ENCODE measurements at regions not wholly inside any gene's neighbourhood (a gene's known extent, or its start where the extent isn't known, plus 50 kb on each side); places are given as distances from the start of the nearest gene placed in this dataset.

DNA sequence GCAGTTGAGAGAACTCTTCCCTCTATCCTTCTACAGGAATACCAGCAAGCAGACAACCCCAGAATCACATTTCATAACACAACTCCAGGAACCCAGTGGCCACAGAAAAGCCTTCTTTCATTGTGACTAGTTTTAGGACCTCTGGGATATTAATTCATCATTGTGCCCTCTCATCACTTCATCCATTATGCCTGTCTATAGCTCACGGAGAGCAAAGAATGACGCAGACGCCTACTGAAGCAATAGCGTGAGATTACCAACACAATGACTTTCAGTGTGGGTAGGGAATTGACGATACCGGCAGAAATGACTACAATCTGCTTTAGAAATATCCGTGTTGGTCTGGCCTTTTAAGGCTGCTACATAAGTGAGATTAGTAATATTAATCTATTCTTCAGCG is 158.1 kb upstream of the FOXG1 start:
- TF ChIP-seq, protein P1, sequence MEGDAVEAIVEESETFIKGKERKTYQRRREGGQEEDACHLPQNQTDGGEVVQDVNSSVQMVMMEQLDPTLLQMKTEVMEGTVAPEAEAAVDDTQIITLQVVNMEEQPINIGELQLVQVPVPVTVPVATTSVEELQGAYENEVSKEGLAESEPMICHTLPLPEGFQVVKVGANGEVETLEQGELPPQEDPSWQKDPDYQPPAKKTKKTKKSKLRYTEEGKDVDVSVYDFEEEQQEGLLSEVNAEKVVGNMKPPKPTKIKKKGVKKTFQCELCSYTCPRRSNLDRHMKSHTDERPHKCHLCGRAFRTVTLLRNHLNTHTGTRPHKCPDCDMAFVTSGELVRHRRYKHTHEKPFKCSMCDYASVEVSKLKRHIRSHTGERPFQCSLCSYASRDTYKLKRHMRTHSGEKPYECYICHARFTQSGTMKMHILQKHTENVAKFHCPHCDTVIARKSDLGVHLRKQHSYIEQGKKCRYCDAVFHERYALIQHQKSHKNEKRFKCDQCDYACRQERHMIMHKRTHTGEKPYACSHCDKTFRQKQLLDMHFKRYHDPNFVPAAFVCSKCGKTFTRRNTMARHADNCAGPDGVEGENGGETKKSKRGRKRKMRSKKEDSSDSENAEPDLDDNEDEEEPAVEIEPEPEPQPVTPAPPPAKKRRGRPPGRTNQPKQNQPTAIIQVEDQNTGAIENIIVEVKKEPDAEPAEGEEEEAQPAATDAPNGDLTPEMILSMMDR (IDR thresholded peaks at IDR 0.05): no peak
- TF ChIP-seq POLR2A (IDR thresholded peaks at IDR 0.05): no peak
